GM18520 (cell line): ENCODE measurements at regions not wholly inside any gene's neighbourhood (a gene's known extent, or its start where the extent isn't known, plus 50 kb on each side); places are given as distances from the start of the nearest gene placed in this dataset.
"Not testable (repeated sequence)": the region's sequence is repeated elsewhere in the genome, so short reads cannot be mapped to it uniquely, and the experiment has no call there.

Experiments
- ATAC-seq: cut with Tn5 transposase; IDR thresholded peaks from one replicate; pipeline ENCODE4 v1.9.1; 2021; ENCODE audit not compliant: unreplicated experiment

- ATAC-seq: no peak
Measured at GRCh38 chr18:59057493-59057795, 82.2 kb upstream of the SEC11C start.

DNA sequence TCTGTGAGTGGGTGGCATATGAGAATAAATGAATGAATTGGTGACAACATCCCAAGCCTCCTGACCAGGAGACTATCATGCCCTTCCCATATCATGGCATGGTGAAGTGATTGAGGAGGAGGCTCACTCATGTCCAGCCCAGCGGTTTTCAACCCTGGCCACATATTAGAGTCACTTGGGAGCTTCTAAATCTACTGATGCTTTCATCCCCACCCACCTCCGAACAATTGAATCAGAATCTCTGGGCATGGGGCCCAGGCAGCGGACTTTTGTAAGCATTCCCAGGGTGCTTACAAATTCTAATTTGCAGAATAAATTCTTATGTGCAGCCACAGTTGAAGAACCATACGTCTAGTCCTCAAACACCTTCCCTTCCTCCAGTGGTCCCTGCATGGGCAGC, 81.7 kb upstream of the SEC11C start:
- no peak for ATAC-seq

DNA sequence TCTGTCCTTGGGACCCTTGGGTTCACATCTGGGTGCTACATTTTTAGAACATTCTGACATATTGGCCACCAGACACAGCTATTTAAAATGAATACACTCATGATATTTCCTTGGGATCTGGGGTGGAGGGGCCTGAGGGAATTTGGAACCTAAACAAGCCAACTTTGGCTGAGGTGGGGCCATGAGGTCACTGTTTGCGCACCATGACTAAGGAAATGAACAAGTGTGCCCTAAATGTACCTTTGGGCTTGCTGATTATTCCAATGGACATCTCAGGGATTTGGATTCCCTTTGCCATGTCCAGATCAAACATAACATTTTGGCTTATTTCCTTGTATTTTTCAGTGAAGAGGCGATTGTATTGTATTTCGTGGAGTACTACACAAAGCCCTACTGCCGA, 80.5 kb upstream of the SEC11C start:
- no peak for ATAC-seq

DNA sequence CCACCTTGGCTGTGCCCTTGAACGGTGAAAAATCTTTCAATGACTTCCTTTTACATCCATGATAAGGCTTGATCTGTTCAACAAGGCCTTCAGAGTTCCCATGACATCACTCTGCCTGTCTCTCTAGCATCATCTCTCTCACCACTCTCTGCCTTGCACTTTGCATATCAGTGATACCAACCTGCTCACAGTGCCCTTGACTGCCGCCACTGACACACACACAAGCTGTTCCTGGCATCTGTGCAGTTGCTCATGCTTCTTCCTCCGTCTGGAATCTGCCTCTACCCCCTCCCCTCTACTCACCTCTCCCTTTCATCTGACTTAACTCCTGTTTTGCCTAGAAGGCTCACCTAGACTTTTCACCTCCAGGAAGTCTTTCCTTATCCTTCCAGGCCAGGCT, 79.1 kb upstream of the SEC11C start:
- no peak for ATAC-seq

DNA sequence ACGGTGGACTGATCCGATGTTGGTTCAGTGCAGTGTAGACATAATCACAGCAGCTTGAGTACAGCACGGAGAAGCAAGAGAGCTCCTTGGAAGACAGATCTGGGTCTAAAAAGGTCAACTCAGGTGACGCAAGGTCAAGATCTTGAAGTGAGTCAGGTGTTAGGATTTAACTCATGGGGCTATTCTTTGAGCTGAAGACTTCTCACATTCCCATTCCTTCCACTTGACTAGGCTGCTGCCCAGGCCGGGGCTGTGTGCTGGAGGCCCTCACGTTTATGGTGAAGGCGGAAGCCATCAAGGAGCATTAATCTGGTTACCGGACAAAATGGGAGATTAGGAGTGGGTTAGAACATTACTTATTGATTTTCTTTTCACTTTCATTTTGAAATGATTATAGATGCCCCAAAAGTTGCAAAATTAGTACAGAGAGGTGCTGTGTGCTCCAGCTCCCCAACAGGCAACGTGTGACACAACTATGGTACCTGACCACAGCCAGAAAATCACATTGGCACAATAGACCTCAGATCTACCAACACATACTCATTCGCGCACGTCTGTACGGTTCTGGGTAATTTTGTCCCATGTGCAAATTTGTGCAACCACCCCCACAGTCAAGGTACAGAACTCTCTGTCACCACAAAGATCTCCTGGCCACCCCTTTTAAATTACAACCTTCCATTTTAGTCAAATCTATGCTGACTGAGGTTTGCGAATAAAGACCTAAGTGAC, 77.6 kb upstream of the SEC11C start:
- ATAC-seq: no peak

GRCh38 chr18:59062643-59063006, 77.1 kb upstream of the SEC11C start:
- ATAC-seq: no peak

DNA sequence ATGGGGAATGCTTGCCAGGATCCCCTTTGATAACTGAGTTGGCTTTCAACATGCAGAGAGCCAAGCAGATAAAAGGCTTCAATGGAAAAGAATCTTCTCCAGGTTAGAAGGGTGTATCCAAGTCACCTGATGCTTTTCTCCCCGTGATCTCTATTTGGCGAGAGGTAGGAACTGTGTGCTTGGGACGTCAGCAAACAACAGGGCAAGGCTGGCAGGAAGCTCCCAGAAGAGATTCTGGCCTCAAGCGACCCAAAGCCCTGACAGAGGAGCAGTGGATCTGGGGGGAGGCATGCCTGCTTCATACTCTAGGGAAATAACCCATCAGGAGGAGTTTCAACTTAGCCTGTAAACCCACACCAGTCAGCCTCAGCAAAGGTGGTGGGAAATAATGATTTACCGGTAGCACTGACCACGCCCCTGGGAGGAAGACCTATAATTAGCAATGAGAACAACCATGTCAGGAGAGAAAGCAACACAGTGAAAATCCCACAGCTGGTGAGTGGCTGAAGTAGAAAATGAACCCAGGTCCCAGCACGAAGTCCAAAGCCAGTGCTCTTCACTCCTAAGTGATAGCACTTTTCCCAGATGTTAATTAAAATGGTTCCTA, 76.3 kb upstream of the SEC11C start:
- no peak for ATAC-seq

- ATAC-seq: no peak
Measured at GRCh38 chr18:59063912-59064311, 75.8 kb upstream of the SEC11C start.

DNA sequence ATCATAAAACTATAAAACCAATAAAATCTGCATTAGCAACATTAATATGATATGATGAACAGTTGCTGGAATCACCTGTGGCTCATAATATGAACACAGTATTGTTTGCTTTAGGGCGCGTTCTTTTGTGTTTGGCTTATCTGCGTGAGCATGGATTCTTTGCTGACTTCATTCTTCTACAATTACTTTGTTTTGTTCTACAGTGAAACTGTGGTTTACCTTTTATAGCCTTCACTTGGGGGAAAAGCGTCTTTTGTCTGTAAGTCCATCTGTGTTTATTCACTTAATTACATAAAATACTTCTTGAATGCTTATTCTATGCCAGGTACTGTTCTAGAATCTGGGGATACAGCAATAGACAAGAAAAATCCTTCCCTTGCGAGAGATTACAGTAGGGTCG, 74.0 kb upstream of the SEC11C start:
- no peak for ATAC-seq

- ATAC-seq: no peak
Measured at GRCh38 chr18:59067873-59068272, 71.8 kb upstream of the SEC11C start.

DNA sequence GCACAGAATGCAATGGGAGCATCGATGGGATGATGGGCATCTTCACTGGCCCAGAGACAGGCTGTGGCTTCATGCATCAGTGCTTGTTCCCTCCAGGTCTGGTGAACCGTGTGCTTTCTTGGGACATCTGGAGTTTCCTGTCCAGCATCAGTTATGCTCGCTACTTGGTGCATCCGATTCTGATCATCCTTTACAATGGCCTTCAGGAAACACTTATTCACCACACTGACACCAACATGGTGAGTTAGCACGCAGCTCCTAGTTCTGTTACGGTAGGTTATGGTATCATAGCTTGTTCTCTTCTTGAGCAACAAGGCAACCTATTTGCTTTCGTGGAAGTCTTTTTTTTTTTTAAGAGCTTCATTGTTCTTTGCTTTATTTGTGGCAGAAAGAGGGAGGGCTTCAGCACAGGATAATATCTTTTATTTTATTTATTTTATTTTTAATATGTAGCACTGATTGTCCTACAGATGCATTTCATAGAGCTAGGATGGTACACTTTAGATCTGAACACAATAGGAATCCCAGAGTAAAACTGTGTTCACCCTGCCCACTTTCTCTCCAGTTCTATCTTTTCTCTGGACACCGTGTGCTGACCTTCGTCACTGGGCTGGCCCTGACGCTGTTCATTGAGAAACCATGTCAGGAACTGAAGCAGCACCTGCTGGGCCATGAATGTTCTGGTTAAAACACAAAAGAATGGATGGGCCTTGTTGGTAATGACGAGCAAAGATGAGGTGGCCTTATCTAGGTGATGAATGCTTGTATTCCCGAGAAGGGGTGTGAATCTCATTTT, 71.2 kb upstream of the SEC11C start:
- no peak for ATAC-seq

DNA sequence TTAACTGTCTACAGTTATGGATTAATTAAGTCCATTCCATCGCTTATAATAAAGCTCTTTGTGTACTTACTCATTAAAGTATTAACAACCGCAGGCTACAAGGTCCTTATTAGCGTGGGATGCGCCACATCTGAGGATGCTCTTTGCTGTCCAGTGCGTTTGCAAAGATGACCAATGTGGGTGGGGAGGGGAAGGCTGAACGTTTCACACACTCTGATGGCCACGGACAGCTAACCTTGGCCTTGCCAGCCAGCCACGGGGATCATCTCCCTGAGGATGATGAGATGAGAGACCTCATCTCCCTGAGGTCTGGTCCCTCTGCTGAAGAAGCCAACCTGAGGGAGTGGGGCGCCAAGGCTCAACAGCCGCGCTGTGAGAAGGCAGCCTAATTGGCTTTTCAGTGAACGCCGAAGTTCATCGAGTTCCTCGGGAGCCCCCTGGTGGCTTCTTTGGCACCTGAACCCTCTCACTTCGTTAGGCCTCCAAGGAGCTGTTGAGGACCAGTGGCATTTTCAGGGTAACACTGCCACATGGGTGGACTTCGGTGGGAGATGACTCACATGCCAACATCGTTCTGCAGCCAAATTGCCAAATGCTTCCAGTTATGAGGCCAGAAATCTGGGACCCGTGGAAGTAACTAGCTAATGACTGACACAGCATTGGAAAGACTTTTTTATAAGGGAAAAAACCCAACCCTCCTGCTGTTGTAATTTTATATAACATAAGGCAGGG, 69.3 kb upstream of the SEC11C start:
- ATAC-seq: peak; percentile 58

- ATAC-seq: no peak
Measured at GRCh38 chr18:59072727-59073421, 66.8 kb upstream of the SEC11C start.

DNA sequence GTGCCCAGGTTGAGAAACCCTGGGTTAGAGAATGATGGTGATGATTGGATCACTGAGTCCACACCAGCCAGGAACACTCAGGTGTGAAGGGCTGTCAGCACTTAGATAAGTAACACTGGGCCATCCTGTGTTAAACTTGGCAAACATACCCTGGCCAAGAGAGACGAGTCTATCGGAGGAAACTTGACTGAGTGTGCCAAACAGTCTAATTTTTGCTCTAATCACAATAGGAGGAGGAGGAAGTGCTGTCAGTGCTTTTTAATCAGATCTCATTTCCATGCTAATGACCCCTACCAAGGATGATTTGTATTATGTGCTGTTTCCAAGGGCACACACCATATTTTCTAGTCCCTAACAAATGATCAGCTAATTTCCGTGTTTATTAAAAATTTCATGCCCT, 63.8 kb upstream of the SEC11C start:
- no peak for ATAC-seq

DNA sequence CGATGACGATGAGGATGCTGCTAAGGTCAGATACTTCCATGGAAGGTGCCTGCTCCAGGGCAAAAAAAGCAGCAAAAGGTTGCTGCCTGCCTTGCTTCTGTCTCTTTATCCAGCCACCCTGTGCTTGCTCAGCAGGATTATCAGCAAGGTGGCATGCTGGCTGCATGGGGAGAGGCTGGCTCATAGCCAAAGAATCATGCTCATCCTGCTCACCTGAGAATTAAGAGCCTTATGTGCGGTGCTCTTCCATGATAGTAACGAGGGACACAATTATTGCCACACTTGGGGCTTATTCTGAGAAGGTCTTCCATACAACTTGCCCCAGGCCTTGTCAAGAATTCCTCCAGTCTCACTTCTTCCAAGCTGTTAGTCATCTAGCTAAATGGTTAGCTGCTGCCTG, 60.4 kb upstream of the SEC11C start:
- no peak for ATAC-seq

DNA sequence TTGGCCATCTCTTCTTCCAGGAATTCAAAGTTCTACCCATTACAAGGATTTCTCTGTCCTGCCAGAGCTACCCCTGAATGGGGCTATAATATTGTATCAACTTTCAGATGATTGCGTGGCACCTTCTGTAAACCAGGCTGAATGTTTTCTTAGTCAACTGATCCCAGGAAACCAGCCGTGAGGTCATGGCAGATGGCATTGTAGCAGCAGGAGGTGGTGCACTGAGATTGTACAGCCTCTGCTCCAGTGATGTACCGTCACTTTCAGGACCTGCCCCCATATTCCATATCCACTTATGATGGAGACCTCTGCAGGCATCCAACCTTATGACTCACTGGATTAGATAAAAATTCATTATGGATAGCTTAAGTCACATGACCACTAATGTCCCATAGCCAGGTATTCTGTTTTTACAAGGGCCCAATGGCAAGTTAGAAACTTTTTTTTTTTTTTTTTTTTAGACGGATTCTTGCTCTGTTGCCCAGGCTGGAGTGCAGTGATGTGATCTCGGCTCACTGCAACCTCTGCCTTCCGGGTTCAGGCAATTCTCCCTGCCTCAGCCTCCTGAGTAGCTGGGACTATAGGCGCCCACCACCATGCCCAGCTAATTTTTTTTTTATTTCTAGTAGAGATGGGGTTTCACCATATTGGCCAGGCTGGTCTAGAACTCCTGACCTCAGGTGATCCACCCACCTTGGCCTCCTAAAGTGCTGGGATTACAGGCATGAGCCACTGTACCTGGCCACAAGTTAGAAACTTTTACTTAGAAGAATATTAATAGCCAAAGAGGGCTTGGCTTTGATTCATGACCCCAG, 59.8 kb upstream of the SEC11C start:
- not testable (repeated sequence) for ATAC-seq

DNA sequence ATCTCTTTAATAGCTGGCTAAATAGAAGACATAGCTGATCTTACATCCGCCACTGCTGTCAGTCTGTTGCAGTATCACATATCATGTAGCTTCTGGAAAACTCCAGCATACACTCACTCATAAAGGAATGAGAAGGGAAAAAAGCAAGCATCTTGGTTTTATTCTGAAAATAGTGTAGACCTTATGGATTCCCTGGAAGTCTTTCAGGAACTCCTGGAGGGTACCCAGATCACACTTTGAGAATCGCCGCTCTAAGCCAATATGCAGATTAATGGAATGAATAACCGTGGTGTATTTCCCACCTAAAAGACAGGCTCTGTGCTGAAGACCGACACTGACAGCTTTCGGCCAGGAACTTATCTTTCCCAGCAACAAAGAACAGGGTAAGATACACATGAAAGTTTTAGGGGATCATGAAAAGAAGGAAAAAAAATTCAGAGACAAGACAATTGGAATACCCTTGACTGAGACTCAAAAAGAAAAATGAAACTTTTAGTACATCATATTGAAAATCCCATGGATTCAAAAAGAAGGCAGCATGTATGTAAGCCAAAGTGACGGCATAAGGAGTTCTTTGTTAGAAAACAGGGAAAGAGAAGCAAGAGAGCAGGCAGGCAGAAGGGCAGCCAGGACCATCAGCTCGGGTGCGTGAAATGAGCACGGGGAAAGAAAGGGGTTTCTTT, 56.4 kb upstream of the SEC11C start:
- ATAC-seq: no peak

GRCh38 chr18:59085126-59085794, 54.4 kb upstream of the SEC11C start:
- no peak for ATAC-seq

GRCh38 chr18:59085797-59086196, 53.9 kb upstream of the SEC11C start:
- no peak for ATAC-seq
